Stimulated activated naive CD4-positive, alpha-beta T cell treated with Interleukin-2 at 50 U/mL for 16 hours (primary cell): ENCODE measurements at regions not wholly inside any gene's neighbourhood (a gene's known extent, or its start where the extent isn't known, plus 50 kb on each side); places are given as distances from the start of the nearest gene placed in this dataset.
"Not testable (repeated sequence)": the region's sequence is repeated elsewhere in the genome, so short reads cannot be mapped to it uniquely, and the experiment has no call there.

ENCODE experiments used
- DNase-seq: peaks from one replicate; lab custom pipeline; 2025; lab: John Stamatoyannopoulos, UW

GRCh38 chr4:72677265-72677664 is 108.2 kb upstream of the ADAMTS3 start:
- DNase-seq = no peak

- DNase-seq = no peak
These were observed 103.0 kb upstream of the ADAMTS3 start for GRCh38 chr4:72671980-72672379.

GRCh38 chr4:72670521-72670920 is 101.5 kb upstream of the ADAMTS3 start:
- no peak for DNase-seq

- no peak for DNase-seq
These were observed 97.9 kb upstream of the ADAMTS3 start for GRCh38 chr4:72666910-72667309.

- no peak for DNase-seq
These were observed 96.3 kb upstream of the ADAMTS3 start for GRCh38 chr4:72665171-72665968.

- no peak for DNase-seq
These were observed 94.8 kb upstream of the ADAMTS3 start for GRCh38 chr4:72663828-72664227.

GRCh38 chr4:72661830-72662229 is 92.8 kb upstream of the ADAMTS3 start:
- no peak for DNase-seq

- DNase-seq = no peak
These were observed 72.6 kb upstream of the ADAMTS3 start for GRCh38 chr4:72641611-72642010.

GRCh38 chr4:72636866-72637265 is 67.8 kb upstream of the ADAMTS3 start:
- DNase-seq = not testable (repeated sequence)

GRCh38 chr4:72635931-72636330 is 66.9 kb upstream of the ADAMTS3 start:
- DNase-seq = not testable (repeated sequence)

- DNase-seq = not testable (repeated sequence)
These were observed 63.2 kb upstream of the ADAMTS3 start for GRCh38 chr4:72632253-72632652.

- DNase-seq = no peak
These were observed 62.3 kb upstream of the ADAMTS3 start for GRCh38 chr4:72631296-72631695.

GRCh38 chr4:72629540-72629939 is 60.5 kb upstream of the ADAMTS3 start:
- no peak for DNase-seq

GRCh38 chr4:72627723-72628122 is 58.7 kb upstream of the ADAMTS3 start:
- no peak for DNase-seq
